HCT116 (cell line): ENCODE measurements at regions not wholly inside any gene's neighbourhood (a gene's known extent, or its start where the extent isn't known, plus 50 kb on each side); places are given as distances from the start of the nearest gene placed in this dataset.

ENCODE experiments used
- POLR2AphosphoS5 ChIP-seq: IDR thresholded peaks from 2 replicates; pipeline ENCODE4 v1.6.1; 2011; ENCODE audit warnings: mild to moderate bottlenecking, low read depth, low read length, moderate library complexity
- TF ChIP-seq, protein P1 (sequence below), 3 experiments: fragments of 200-600 bp in 1 of 3; sonication (generic) in 1 of 3; IDR thresholded peaks in 2 of 3; conservative IDR thresholded peaks in 1 of 3; 2 replicates each; pipeline ENCODE4 v1.5.1; 2012 to 2017; ENCODE audit warnings: low read depth in 2 of 3, low read length in 2 of 3, antibody characterized with exemption in 1 of 3, borderline replicate concordance in 1 of 3, control low read depth in 1 of 3, mild to moderate bottlenecking in 1 of 3, mixed read lengths in 1 of 3, mixed run types in 1 of 3, moderate library complexity in 1 of 3; ENCODE audit not compliant: insufficient read depth in 1 of 3

DNA sequence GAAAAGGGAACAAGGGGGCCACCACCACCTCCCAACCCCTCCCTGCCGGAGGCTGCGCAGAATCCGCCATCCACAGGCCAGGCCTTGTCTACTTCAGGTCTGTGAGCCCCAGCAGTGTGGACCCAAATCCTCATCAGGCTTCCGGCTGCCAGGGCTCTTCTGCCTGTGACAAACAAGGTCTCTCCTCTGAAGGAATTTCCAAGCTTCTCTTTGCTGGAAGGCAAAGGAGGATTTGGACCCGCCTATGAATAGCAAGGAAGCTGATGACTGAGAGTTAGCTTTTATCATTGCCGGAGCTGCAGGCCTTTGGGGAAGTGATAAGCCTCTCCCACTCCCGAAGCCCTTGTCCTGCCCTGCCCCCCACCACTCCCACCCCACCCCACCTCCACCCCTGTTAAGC lies 93.7 kb upstream of the SH3BP4 start:
- no peak for TF ChIP-seq POLR2AphosphoS5
- TF ChIP-seq, protein P1, sequence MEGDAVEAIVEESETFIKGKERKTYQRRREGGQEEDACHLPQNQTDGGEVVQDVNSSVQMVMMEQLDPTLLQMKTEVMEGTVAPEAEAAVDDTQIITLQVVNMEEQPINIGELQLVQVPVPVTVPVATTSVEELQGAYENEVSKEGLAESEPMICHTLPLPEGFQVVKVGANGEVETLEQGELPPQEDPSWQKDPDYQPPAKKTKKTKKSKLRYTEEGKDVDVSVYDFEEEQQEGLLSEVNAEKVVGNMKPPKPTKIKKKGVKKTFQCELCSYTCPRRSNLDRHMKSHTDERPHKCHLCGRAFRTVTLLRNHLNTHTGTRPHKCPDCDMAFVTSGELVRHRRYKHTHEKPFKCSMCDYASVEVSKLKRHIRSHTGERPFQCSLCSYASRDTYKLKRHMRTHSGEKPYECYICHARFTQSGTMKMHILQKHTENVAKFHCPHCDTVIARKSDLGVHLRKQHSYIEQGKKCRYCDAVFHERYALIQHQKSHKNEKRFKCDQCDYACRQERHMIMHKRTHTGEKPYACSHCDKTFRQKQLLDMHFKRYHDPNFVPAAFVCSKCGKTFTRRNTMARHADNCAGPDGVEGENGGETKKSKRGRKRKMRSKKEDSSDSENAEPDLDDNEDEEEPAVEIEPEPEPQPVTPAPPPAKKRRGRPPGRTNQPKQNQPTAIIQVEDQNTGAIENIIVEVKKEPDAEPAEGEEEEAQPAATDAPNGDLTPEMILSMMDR (IDR thresholded peaks at IDR 0.05 in 2 of 3, conservative IDR thresholded peaks at IDR 0.05 in 1 of 3; ENCODE audit: borderline replicate concordance in 1 of 3, insufficient read depth in 1 of 3, low read depth in 2 of 3, low read length in 2 of 3) = no peak
